Uterus (tissue), 2 donors: ENCODE measurements at regions not wholly inside any gene's neighbourhood (a gene's known extent, or its start where the extent isn't known, plus 50 kb on each side); places are given as distances from the start of the nearest gene placed in this dataset.

Experiments used
- CTCF ChIP-seq, 4 experiments: fragments of 200-600 bp in 2 of 4; fragments of 450-650 bp in 2 of 4; sonication (generic) in 2 of 4; IDR thresholded peaks; one replicate each; pipeline ENCODE4 v1.5.1; 2016 to 2019; ENCODE audit warnings: antibody characterized with exemption in 4 of 4, mild to moderate bottlenecking in 2 of 4, moderate library complexity in 1 of 4
- POLR2A ChIP-seq, 2 donors: fragments of 450-650 bp; IDR thresholded peaks; one replicate each; pipeline ENCODE4 v1.6.1; 2016; ENCODE audit warnings: antibody characterized with exemption in 2 of 2, mild to moderate bottlenecking in 1 of 2, moderate library complexity in 1 of 2

DNA sequence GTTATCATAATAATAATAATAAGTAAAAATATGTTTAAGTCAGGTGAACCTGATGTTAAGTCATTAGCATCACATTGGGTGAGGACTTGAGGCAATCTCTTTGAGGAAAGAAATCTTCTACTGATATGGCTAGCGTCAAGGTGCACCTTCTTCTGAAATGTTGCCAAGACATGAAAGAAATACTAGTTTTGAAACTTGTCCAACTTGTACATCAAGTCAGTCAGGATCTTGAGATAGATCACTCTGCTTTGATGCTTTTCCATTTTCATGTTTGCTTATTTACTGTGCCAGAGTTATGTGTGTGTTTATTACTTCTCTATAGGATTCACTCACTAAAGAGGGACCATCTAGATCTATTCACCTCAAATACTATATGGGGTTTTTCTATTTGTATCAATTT lies 90.0 kb upstream of the USP15 start:
- TF ChIP-seq POLR2A (IDR thresholded peaks at IDR 0.05) (no peak), CTCF (IDR thresholded peaks at IDR 0.05) (no peak)
